ENCODE measurements at regions not wholly inside any gene's neighbourhood (a gene's known extent, or its start where the extent isn't known, plus 50 kb on each side); places are given as distances from the start of the nearest gene placed in this dataset.

GRCh38 chr12:4145990-4146859 lies 127.3 kb upstream of the CCND2 start:
- TF ChIP-seq PPARA (CRISPR knock-in tag; IDR thresholded peaks at IDR 0.05; ENCODE audit: borderline replicate concordance) (no peak), ZC3H10 (CRISPR knock-in tag; IDR thresholded peaks at IDR 0.05) (no peak), PATZ1 (CRISPR knock-in tag; IDR thresholded peaks at IDR 0.05; ENCODE audit: borderline replicate concordance) (no peak), SNAI2 (CRISPR knock-in tag; IDR thresholded peaks at IDR 0.05) (no peak), RARB (CRISPR knock-in tag; IDR thresholded peaks at IDR 0.05) (no peak), CREB5 (CRISPR knock-in tag; IDR thresholded peaks at IDR 0.05; ENCODE audit: low read depth) (no peak), ZNF8 (CRISPR knock-in tag; IDR thresholded peaks at IDR 0.05) (no peak), POU6F1 (CRISPR knock-in tag; IDR thresholded peaks at IDR 0.05; ENCODE audit: borderline replicate concordance, low read depth) (no peak), TSHZ2 (CRISPR knock-in tag; IDR thresholded peaks at IDR 0.05) (no peak), TOX (CRISPR knock-in tag; IDR thresholded peaks at IDR 0.05; ENCODE audit: borderline replicate concordance) (no peak)
- ATAC-seq: no peak

GRCh38 chr12:4144676-4145075 lies 128.9 kb upstream of the CCND2 start:
- no peak for TF ChIP-seq CSDC2 (CRISPR knock-in tag; IDR thresholded peaks at IDR 0.05)
- TF ChIP-seq TCF4 (CRISPR knock-in tag; IDR thresholded peaks at IDR 0.05; ENCODE audit: borderline replicate concordance): no peak
- no peak for TF ChIP-seq ZNF565 (CRISPR knock-in tag; conservative IDR thresholded peaks at IDR 0.05; ENCODE audit: low read depth)
- TF ChIP-seq PPARA (CRISPR knock-in tag; IDR thresholded peaks at IDR 0.05; ENCODE audit: borderline replicate concordance): no peak
- TF ChIP-seq CREB5 (CRISPR knock-in tag; IDR thresholded peaks at IDR 0.05; ENCODE audit: low read depth): no peak
- no peak for TF ChIP-seq RARB (CRISPR knock-in tag; IDR thresholded peaks at IDR 0.05)
- TF ChIP-seq ZNF70 (CRISPR knock-in tag; IDR thresholded peaks at IDR 0.05): no peak
- TF ChIP-seq BACH2 (CRISPR knock-in tag; IDR thresholded peaks at IDR 0.05; ENCODE audit: borderline replicate concordance): no peak
- TF ChIP-seq ISL1 (CRISPR knock-in tag; IDR thresholded peaks at IDR 0.05): no peak
- no peak for TF ChIP-seq POU6F1 (CRISPR knock-in tag; IDR thresholded peaks at IDR 0.05; ENCODE audit: borderline replicate concordance, low read depth)
- TF ChIP-seq PATZ1 (CRISPR knock-in tag; IDR thresholded peaks at IDR 0.05; ENCODE audit: borderline replicate concordance): no peak
- no peak for TF ChIP-seq ZFP30 (CRISPR knock-in tag; IDR thresholded peaks at IDR 0.05)
- no peak for ATAC-seq
